Suprapubic skin (tissue), 4 donors: ENCODE measurements at regions not wholly inside any gene's neighbourhood (a gene's known extent, or its start where the extent isn't known, plus 50 kb on each side); places are given as distances from the start of the nearest gene placed in this dataset.

ENCODE experiments used
- DNase-seq, 2 donors: peaks; one replicate each; pipeline ENCODE4 v3.0.0-alpha.2; 2019; ENCODE audit warnings: low spot score in 2 of 2
- H3K27ac ChIP-seq: fragments of 200-600 bp; sonication (generic); one replicate; pipeline ENCODE4 v1.5.1; 2019
- H3K27me3 ChIP-seq: fragments of 200-600 bp; sonication (generic); one replicate; pipeline ENCODE4 v1.5.1; 2019
- H3K36me3 ChIP-seq: fragments of 200-600 bp; sonication (generic); one replicate; pipeline ENCODE4 v1.5.1; 2019
- H3K4me1 ChIP-seq: fragments of 200-600 bp; sonication (generic); one replicate; pipeline ENCODE4 v1.5.1; 2019
- H3K4me3 ChIP-seq: fragments of 200-600 bp; sonication (generic); one replicate; pipeline ENCODE4 v1.5.1; 2019; ENCODE audit warnings: mild to moderate bottlenecking
- H3K9me3 ChIP-seq: fragments of 200-600 bp; sonication (generic); one replicate; pipeline ENCODE4 v1.5.1; 2019
- CTCF ChIP-seq, 2 donors: fragments of 200-600 bp in 1 of 2; fragments of 450-650 bp in 1 of 2; sonication (generic) in 1 of 2; IDR thresholded peaks; one replicate each; pipeline ENCODE4 v1.5.1; 2016 to 2019; ENCODE audit warnings: antibody characterized with exemption in 2 of 2, mild to moderate bottlenecking in 1 of 2, moderate library complexity in 1 of 2
- EP300 ChIP-seq: sonication (generic); formaldehyde crosslinking; IDR thresholded peaks from one replicate; pipeline ENCODE4 v1.6.1; 2017; ENCODE audit warnings: antibody characterized with exemption
- POLR2A ChIP-seq, 2 donors: fragments of 450-650 bp; IDR thresholded peaks; one replicate each; pipeline ENCODE4 v1.6.1; 2017; ENCODE audit warnings: antibody characterized with exemption in 2 of 2, mild to moderate bottlenecking in 2 of 2, moderate library complexity in 2 of 2
- POLR2AphosphoS5 ChIP-seq, 3 donors: sonication (generic); formaldehyde crosslinking; IDR thresholded peaks; one replicate each; pipeline ENCODE4 v1.6.1; 2017; ENCODE audit warnings: antibody characterized with exemption in 3 of 3
- whole genome bisulfite sequencing: methylation state at CpG from one replicate; pipeline ENCODE4 v1.1.5; 2018; 5-methylcytosine and 5-hydroxymethylcytosine counted together

- no peak for DNase-seq
- TF ChIP-seq POLR2A (IDR thresholded peaks at IDR 0.05), result no peak
- TF ChIP-seq CTCF (IDR thresholded peaks at IDR 0.05), result no peak
- no peak for TF ChIP-seq POLR2AphosphoS5 (IDR thresholded peaks at IDR 0.05)
Observed at GRCh38 chr3:162738784-162739183, 1242.2 kb downstream of the OTOL1 start.

DNA sequence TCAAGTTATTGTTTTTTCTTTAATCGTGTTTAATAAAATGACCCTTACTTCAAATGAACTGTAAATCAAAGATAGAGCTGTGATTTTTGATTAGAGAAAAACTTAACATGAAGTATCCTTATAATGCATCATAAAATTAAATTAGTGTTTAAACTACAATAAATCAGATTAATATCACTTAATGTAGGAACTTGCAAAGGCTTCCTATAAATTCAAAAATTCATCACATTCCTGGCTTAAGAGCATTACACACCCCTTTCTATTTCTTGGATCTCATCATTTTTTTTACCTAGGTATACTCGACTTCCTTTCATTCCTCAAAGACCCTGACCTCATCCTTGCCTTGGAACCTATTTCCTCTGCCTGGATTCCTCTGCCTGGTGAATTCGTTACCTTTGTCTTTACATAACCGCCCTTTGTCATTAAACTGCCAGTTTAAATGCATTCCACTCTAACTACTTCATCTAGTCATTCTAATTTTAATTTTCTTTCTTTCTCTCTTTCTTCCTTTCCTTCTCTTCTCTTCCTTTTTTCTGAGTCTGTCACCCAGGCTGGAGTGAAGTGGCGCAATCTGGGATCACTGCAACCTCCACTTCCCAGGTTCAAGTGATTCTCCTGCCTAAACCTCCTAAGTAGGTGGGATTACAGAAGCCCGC is 1244.5 kb downstream of the OTOL1 start:
- WGBS, result 77% methylated on average over 6 of the region's 6 CpGs
- H3K4me3 ChIP-seq, result no peak overlapping the region
- H3K27me3 ChIP-seq, result no peaks in the 10 kb centered on the region
- no peak for DNase-seq
- no peak for TF ChIP-seq EP300
- TF ChIP-seq POLR2A (IDR thresholded peaks at IDR 0.05), result no peak
- TF ChIP-seq POLR2AphosphoS5 (IDR thresholded peaks at IDR 0.05), result no peak
- TF ChIP-seq CTCF (IDR thresholded peaks at IDR 0.05), result no peak
- no peaks in the 10 kb centered on the region for H3K9me3 ChIP-seq
- H3K4me1 ChIP-seq, result no peaks in the 10 kb centered on the region
- H3K27ac ChIP-seq, result no peak overlapping the region
- H3K36me3 ChIP-seq, result no peaks in the 10 kb centered on the region

More at GRCh38 chr3:162738784-162739183, 1242.2 kb downstream of the OTOL1 start:
- H3K27ac ChIP-seq, result no peak overlapping the region
- 56% methylated on average over 1 of the region's 1 CpG for WGBS
- no peaks in the 10 kb centered on the region for H3K36me3 ChIP-seq
- no peaks in the 10 kb centered on the region for H3K4me1 ChIP-seq
- H3K9me3 ChIP-seq, result no peaks in the 10 kb centered on the region
- H3K4me3 ChIP-seq, result no peak overlapping the region
- no peaks in the 10 kb centered on the region for H3K27me3 ChIP-seq

- Histone ChIP-seq H3K4me3 (no peak overlapping the region), H3K36me3 (no peaks in the 10 kb centered on the region), H3K27ac (no peak overlapping the region), H3K4me1 (no peaks in the 10 kb centered on the region), H3K27me3 (no peaks in the 10 kb centered on the region), H3K9me3 (no peaks in the 10 kb centered on the region)
- no peak for TF ChIP-seq EP300
- 66% methylated on average over 4 of the region's 4 CpGs for WGBS
- DNase-seq, result no peak
Observed at GRCh38 chr3:162742159-162742717, 1245.6 kb downstream of the OTOL1 start.

- no peaks in the 10 kb centered on the region for H3K9me3 ChIP-seq
- DNase-seq, result no peak
- H3K27me3 ChIP-seq, result no peaks in the 10 kb centered on the region
- TF ChIP-seq POLR2AphosphoS5 (IDR thresholded peaks at IDR 0.05) (no peak), CTCF (IDR thresholded peaks at IDR 0.05) (no peak), EP300 (no peak), POLR2A (IDR thresholded peaks at IDR 0.05) (no peak)
- H3K4me1 ChIP-seq, result no peaks in the 10 kb centered on the region
- H3K27ac ChIP-seq, result no peak overlapping the region
- H3K4me3 ChIP-seq, result no peak overlapping the region
- no peaks in the 10 kb centered on the region for H3K36me3 ChIP-seq
Observed at GRCh38 chr3:162743091-162743490, 1246.5 kb downstream of the OTOL1 start.

DNA sequence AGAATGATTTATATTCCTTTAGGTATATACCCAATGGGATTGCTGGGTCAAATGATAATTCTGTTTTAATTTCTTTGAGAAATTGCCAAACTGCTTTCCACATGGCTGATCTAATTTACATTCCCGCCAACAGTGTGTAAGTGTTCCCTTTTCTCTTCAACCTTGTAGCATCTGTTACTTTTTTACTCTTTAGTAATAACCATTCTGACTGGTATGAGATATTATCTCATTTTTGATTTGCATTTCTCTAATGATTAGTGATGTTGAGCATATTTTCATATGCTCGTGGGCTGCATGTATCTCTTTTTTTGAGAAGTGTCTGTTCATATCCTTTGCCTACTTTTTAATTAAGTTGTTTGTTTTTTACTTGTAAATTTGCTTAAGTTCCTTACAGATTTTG is 1264.2 kb downstream of the OTOL1 start:
- Histone ChIP-seq H3K4me1 (no peaks in the 10 kb centered on the region), H3K36me3 (no peaks in the 10 kb centered on the region), H3K27ac (no peak overlapping the region), H3K9me3 (peaks cover 1% of the 10 kb centered on the region), H3K27me3 (no peaks in the 10 kb centered on the region), H3K4me3 (no peak overlapping the region)
- no peak for TF ChIP-seq CTCF (IDR thresholded peaks at IDR 0.05)
- TF ChIP-seq POLR2AphosphoS5 (IDR thresholded peaks at IDR 0.05), result no peak
- TF ChIP-seq POLR2A (IDR thresholded peaks at IDR 0.05), result no peak
- TF ChIP-seq EP300, result no peak
- no peak for DNase-seq
- WGBS, result 79% methylated on average over 2 of the region's 2 CpGs
